Lower leg skin (tissue), 3 donors: ENCODE measurements at regions not wholly inside any gene's neighbourhood (a gene's known extent, or its start where the extent isn't known, plus 50 kb on each side); places are given as distances from the start of the nearest gene placed in this dataset.

Experiments
- CTCF ChIP-seq, 3 donors: fragments of 450-650 bp; IDR thresholded peaks; one replicate each; pipeline ENCODE4 v1.5.1; 2016; ENCODE audit warnings: antibody characterized with exemption in 3 of 3, mild to moderate bottlenecking in 3 of 3, moderate library complexity in 2 of 3
- POLR2A ChIP-seq, 2 donors: fragments of 450-650 bp; IDR thresholded peaks; one replicate each; pipeline ENCODE4 v1.6.1; 2016 to 2017; ENCODE audit warnings: antibody characterized with exemption in 2 of 2, mild to moderate bottlenecking in 1 of 2, moderate library complexity in 1 of 2

GRCh38 chr9:101791533-101791932 lies 53.1 kb upstream of the GRIN3A start:
- no peak for TF ChIP-seq CTCF (IDR thresholded peaks at IDR 0.05)
- TF ChIP-seq POLR2A (IDR thresholded peaks at IDR 0.05), result no peak
